H9 (cell line): ENCODE measurements at regions not wholly inside any gene's neighbourhood (a gene's known extent, or its start where the extent isn't known, plus 50 kb on each side); places are given as distances from the start of the nearest gene placed in this dataset.

ENCODE experiments used
- DNase-seq: peaks from one replicate; pipeline ENCODE4 v3.0.0-alpha.2; 2017
- H2AFZ ChIP-seq: one replicate; pipeline ENCODE4 v1.6.1; 2013; ENCODE audit warnings: mild to moderate bottlenecking, low read length, control low read depth, moderate library complexity
- H2AK5ac ChIP-seq: 2 replicates; pipeline ENCODE4 v1.6.1; 2013; ENCODE audit warnings: low read length, control low read depth, mixed read lengths; ENCODE audit not compliant: insufficient read length
- H2BK120ac ChIP-seq: one replicate; pipeline ENCODE4 v1.6.1; 2013; ENCODE audit warnings: low read depth, mild to moderate bottlenecking, low read length, control low read depth, inconsistent platforms; ENCODE audit not compliant: poor library complexity, severe bottlenecking
- H2BK12ac ChIP-seq: 2 replicates; pipeline ENCODE4 v1.6.1; 2013; ENCODE audit warnings: low read length, control low read depth, mixed read lengths, low read depth; ENCODE audit not compliant: insufficient read length
- H2BK15ac ChIP-seq: 2 replicates; pipeline ENCODE4 v1.6.1; 2013; ENCODE audit warnings: low read depth, low read length, control low read depth
- H2BK20ac ChIP-seq: one replicate; pipeline ENCODE4 v1.6.1; 2013; ENCODE audit warnings: low read depth, mild to moderate bottlenecking, low read length, control low read depth, inconsistent platforms; ENCODE audit not compliant: poor library complexity, severe bottlenecking
- H2BK5ac ChIP-seq: 2 replicates; pipeline ENCODE4 v1.6.1; 2013; ENCODE audit warnings: low read length, control low read depth, mixed read lengths; ENCODE audit not compliant: insufficient read length
- H3K14ac ChIP-seq: 2 replicates; pipeline ENCODE4 v1.6.1; 2013; ENCODE audit warnings: low read length, control low read depth; ENCODE audit not compliant: insufficient read depth
- H3K18ac ChIP-seq: 2 replicates; pipeline ENCODE4 v1.6.1; 2013; ENCODE audit warnings: low read depth, mild to moderate bottlenecking, mixed read lengths, low read length, control low read depth; ENCODE audit not compliant: insufficient read length
- H3K23ac ChIP-seq: 2 replicates; pipeline ENCODE4 v1.6.1; 2013; ENCODE audit warnings: low read length, control low read depth, mixed read lengths, low read depth; ENCODE audit not compliant: insufficient read length
- H3K23me2 ChIP-seq: 2 replicates; pipeline ENCODE4 v1.6.1; 2013; ENCODE audit warnings: low read depth, mild to moderate bottlenecking, mixed read lengths, low read length, control low read depth; ENCODE audit not compliant: insufficient read length, poor library complexity, severe bottlenecking
- H3K27ac ChIP-seq: 2 replicates; pipeline ENCODE4 v1.5.1; 2013; ENCODE audit warnings: low read length, control low read depth, mixed read lengths, low read depth; ENCODE audit not compliant: insufficient read length
- H3K27me3 ChIP-seq: 2 replicates; pipeline ENCODE4 v1.6.1; 2013; ENCODE audit warnings: low read length, control low read depth, inconsistent platforms; ENCODE audit not compliant: insufficient read depth
- H3K4ac ChIP-seq: 2 replicates; pipeline ENCODE4 v1.6.1; 2013; ENCODE audit warnings: low read depth, mild to moderate bottlenecking, control low read depth, inconsistent platforms, low read length, moderate library complexity
- H3K4me1 ChIP-seq: 2 replicates; pipeline ENCODE4 v1.6.1; 2013; ENCODE audit warnings: low read length, control low read depth, inconsistent platforms; ENCODE audit not compliant: insufficient read depth
- H3K4me2 ChIP-seq: 2 replicates; pipeline ENCODE4 v1.6.1; 2013; ENCODE audit warnings: low read length, control low read depth, mixed read lengths; ENCODE audit not compliant: insufficient read length, insufficient read depth
- H3K56ac ChIP-seq: 2 replicates; pipeline ENCODE4 v1.6.1; 2013; ENCODE audit warnings: low read depth, mild to moderate bottlenecking, mixed read lengths, low read length, control low read depth; ENCODE audit not compliant: insufficient read length
- H3K79me1 ChIP-seq: 2 replicates; pipeline ENCODE4 v1.6.1; 2013; ENCODE audit warnings: low read depth, mild to moderate bottlenecking, moderate library complexity, low read length, control low read depth, inconsistent platforms; ENCODE audit not compliant: insufficient read depth, poor library complexity, severe bottlenecking
- H3K79me2 ChIP-seq: 2 replicates; pipeline ENCODE4 v1.6.1; 2013; ENCODE audit warnings: low read length, control low read depth, inconsistent platforms; ENCODE audit not compliant: insufficient read depth
- H3K9ac ChIP-seq: 2 replicates; pipeline ENCODE4 v1.6.1; 2013; ENCODE audit warnings: low read length, control low read depth, mixed read lengths; ENCODE audit not compliant: insufficient read length; ENCODE audit errors: extremely low read depth
- H3K9me3 ChIP-seq: one replicate; pipeline ENCODE4 v1.6.1; 2013; ENCODE audit warnings: low read depth, low read length, inconsistent platforms; ENCODE audit not compliant: control insufficient read depth
- H3T11ph ChIP-seq: one replicate; pipeline ENCODE4 v1.6.1; 2013; ENCODE audit warnings: mild to moderate bottlenecking, low read length, control low read depth, inconsistent platforms
- H4K20me1 ChIP-seq: one replicate; pipeline ENCODE4 v1.6.1; 2013; ENCODE audit not compliant: control insufficient read depth, insufficient read length, insufficient read depth
- H4K5ac ChIP-seq: 2 replicates; pipeline ENCODE4 v1.6.1; 2013; ENCODE audit warnings: low read depth, mild to moderate bottlenecking, mixed read lengths, low read length, control low read depth; ENCODE audit not compliant: insufficient read length
- H4K8ac ChIP-seq: replicated peaks from 2 replicates; pipeline ENCODE4 v1.6.1; 2013; ENCODE audit warnings: low read length, control low read depth, mixed read lengths, low read depth; ENCODE audit not compliant: insufficient read length
- H4K91ac ChIP-seq: 2 replicates; pipeline ENCODE4 v1.6.1; 2013; ENCODE audit warnings: low read depth, mild to moderate bottlenecking, moderate library complexity, mixed read lengths, low read length, control low read depth; ENCODE audit not compliant: insufficient read length
- H3K27ac Mint-ChIP-seq, 3 experiments: 2 replicates in 2 of 3; 3 replicates in 1 of 3; pipeline ENCODE4 v1.8.0; 2020 to 2021; ENCODE audit warnings: mixed read lengths in 3 of 3, mild to moderate bottlenecking in 1 of 3, moderate library complexity in 1 of 3
- H3K27me3 Mint-ChIP-seq: 2 replicates; pipeline ENCODE4 v1.8.0; 2021; ENCODE audit warnings: low read depth, mild to moderate bottlenecking, moderate library complexity, mixed read lengths
- H3K36me3 Mint-ChIP-seq, 3 experiments: 2 replicates in 2 of 3; 3 replicates in 1 of 3; pipeline ENCODE4 v1.8.0; 2020 to 2021; ENCODE audit warnings: low read depth in 3 of 3, mixed read lengths in 3 of 3; ENCODE audit not compliant: insufficient read depth in 1 of 3
- H3K4me1 Mint-ChIP-seq, 2 experiments: 2 replicates each; pipeline ENCODE4 v1.8.0; 2020; ENCODE audit warnings: mixed read lengths in 2 of 2
- H3K4me3 Mint-ChIP-seq, 2 experiments: 2 replicates in 1 of 2; 3 replicates in 1 of 2; pipeline ENCODE4 v1.8.0; 2020 to 2021; ENCODE audit warnings: mild to moderate bottlenecking in 2 of 2, mixed read lengths in 2 of 2, moderate library complexity in 1 of 2
- H3K9me3 Mint-ChIP-seq, 2 experiments: 2 replicates in 1 of 2; 3 replicates in 1 of 2; pipeline ENCODE4 v1.8.0; 2020; ENCODE audit warnings: mild to moderate bottlenecking in 2 of 2, mixed read lengths in 2 of 2, moderate library complexity in 1 of 2
- CTCF ChIP-seq: fragments of 200-600 bp; sonication (generic); conservative IDR thresholded peaks from 3 replicates; pipeline ENCODE4 v1.8.0; 2021; ENCODE audit warnings: antibody characterized with exemption, mild to moderate bottlenecking
- WGBS: extraction: QIAGEN DNeasy Blood & Tissue Kit; methylation state at CpG from one replicate; pipeline ENCODE4 v1.1.7; 2013; ENCODE audit warnings: missing lambda C conversion rate, low lambda C conversion rate, mixed read lengths; ENCODE audit not compliant: insufficient read length; ENCODE audit errors: extremely low coverage; 5-methylcytosine and 5-hydroxymethylcytosine counted together

DNA sequence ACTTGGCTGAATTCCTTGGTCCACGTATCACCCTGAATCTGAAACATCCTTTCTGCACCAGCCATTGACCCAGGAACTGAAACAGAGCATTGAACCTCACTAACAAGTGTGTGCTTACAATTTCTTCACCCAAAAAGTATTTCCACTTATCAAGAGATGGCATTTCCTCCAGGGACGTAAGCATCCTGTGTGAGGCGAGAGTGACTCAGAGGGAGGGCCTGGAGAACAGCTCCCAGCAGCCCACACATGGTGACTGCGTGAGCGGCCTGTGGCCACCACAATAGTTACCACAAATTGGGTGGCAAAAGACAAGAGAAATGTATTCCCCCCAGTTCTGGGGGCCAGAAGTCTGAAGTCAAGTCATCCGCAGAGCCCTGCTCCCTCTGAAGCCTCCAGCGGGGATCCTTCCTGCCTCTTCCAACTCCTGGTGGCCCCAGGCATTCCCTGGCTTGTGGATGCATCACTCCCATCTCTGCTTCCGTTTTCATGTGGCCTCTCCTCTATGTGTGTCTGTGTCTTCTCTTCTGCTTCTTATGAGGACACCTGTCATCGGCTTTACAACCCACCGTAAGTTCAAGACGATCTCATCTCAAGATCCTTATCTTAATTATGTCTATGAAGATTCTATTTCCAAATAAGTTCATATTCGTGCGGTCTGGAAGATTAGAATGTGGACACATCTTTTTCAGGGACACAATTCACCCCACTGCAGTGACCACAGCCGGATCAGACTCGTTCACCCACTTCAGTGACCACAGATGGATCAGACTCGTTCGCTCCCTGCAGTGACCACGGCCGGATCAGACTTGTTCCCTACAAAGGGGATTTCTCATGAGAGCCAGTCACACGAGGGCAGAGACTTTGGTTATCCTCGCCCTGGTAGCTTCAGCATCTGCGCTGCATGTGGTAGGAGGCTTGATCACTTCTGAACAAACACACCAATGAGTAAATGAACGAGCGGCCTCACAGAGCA is 122.6 kb upstream of the FOXF1 start:
- Histone ChIP-seq H2AK5ac (no peak overlapping the region), H3K27me3 (no peaks in the 10 kb centered on the region), H2BK20ac (no peak overlapping the region), H3K4me2 (no peak overlapping the region), H2BK120ac (no peak overlapping the region), H4K5ac (no peak overlapping the region), H4K20me1 (no peaks in the 10 kb centered on the region), H3K56ac (no peak overlapping the region), H3K79me2 (no peaks in the 10 kb centered on the region), H3K27ac (no peak overlapping the region), H4K91ac (no peak overlapping the region), H4K8ac (no peak overlapping the region), H2BK15ac (no peak overlapping the region), H3K23ac (no peak overlapping the region), H3K9ac (no peak overlapping the region), H3K18ac (no peak overlapping the region), H3K4me1 (0 out of 2 replicates have a peak, but pooled peaks cover 3% of the 10 kb centered on the region), H3T11ph (no peak overlapping the region), H2AFZ (no peak overlapping the region), H2BK5ac (no peak overlapping the region), H3K9me3 (no peaks in the 10 kb centered on the region), H3K4ac (no peak overlapping the region), H3K79me1 (no peaks in the 10 kb centered on the region), H2BK12ac (no peak overlapping the region), H3K14ac (no peak overlapping the region; the same call in 1 of the 2 replicates), H3K23me2 (no peaks in the 10 kb centered on the region)
- Mint-ChIP-seq H3K36me3 (no peaks in the 10 kb centered on the region), H3K4me3 (no peak overlapping the region), H3K4me1 (peaks cover 0 to 13% of the 10 kb centered on the region in 2 experiments; a peak in 2 of 4 replicates), H3K27me3 (peaks cover 11% of the 10 kb centered on the region), H3K27ac (no peak overlapping the region), H3K9me3 (no peaks in the 10 kb centered on the region; a peak in 1 of 5 replicates)
- DNase-seq, result no peak
- WGBS, result no CpG with 5 or more reads among the region's 24 CpGs
- TF ChIP-seq CTCF, result no peak
